ENCODE measurements at regions not wholly inside any gene's neighbourhood (a gene's known extent, or its start where the extent isn't known, plus 50 kb on each side); places are given as distances from the start of the nearest gene placed in this dataset.

DNA sequence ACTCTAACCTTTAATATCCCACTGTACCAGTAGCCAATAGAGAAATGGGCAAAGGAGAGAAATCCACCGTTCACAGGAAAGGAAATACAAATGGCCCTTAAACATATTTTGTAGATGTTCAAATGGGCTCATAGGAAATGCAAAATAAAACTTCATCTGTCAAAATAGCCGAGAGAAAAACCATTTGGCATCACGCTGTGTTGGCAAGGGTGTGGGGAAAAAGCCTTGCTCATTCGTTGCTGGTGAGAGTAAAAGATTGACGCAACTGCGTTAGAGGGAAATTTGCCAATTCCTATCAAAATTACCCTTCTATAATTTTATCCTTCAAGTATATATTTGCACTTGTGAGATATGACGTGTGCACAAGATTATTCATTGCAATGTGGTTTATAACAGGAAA lies 131.9 kb downstream of the EIF4E start:
- BruUV-seq (replicated peaks), result no TSS peak
- Histone ChIP-seq H2AFZ (ENCODE audit: low read length) (no peak overlapping the region), H3K27ac (ENCODE audit: low read depth, low read length, poor library complexity, severe bottlenecking) (no peak overlapping the region), H3K79me2 (ENCODE audit: insufficient read depth, low read depth, low read length) (no peaks in the 10 kb centered on the region), H3K9me2 (ENCODE audit: insufficient read depth, low read length) (no peaks in the 10 kb centered on the region), H3K4me1 (ENCODE audit: insufficient read depth, low read length, poor library complexity, severe bottlenecking) (no peaks in the 10 kb centered on the region), H3K4me3 (ENCODE audit: low read depth, low read length, poor library complexity, severe bottlenecking) (no peak overlapping the region), H3K36me3 (ENCODE audit: insufficient read depth, low read length) (no peaks in the 10 kb centered on the region), H3K4me2 (ENCODE audit: low read length) (no peak overlapping the region), H3K9me3 (ENCODE audit: low read length) (no peaks in the 10 kb centered on the region), H4K20me1 (ENCODE audit: insufficient read depth, low read length) (no peaks in the 10 kb centered on the region)
- CTCF ChIA-PET (ENCODE audit: unreplicated experiment), result no interaction called here
- TF ChIP-seq EZH2phosphoT487 (IDR thresholded peaks at IDR 0.05; ENCODE audit: borderline replicate concordance, low read depth, low read length), result no peak
- TF ChIP-seq, protein P1, sequence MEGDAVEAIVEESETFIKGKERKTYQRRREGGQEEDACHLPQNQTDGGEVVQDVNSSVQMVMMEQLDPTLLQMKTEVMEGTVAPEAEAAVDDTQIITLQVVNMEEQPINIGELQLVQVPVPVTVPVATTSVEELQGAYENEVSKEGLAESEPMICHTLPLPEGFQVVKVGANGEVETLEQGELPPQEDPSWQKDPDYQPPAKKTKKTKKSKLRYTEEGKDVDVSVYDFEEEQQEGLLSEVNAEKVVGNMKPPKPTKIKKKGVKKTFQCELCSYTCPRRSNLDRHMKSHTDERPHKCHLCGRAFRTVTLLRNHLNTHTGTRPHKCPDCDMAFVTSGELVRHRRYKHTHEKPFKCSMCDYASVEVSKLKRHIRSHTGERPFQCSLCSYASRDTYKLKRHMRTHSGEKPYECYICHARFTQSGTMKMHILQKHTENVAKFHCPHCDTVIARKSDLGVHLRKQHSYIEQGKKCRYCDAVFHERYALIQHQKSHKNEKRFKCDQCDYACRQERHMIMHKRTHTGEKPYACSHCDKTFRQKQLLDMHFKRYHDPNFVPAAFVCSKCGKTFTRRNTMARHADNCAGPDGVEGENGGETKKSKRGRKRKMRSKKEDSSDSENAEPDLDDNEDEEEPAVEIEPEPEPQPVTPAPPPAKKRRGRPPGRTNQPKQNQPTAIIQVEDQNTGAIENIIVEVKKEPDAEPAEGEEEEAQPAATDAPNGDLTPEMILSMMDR (conservative IDR thresholded peaks at IDR 0.05; ENCODE audit: low read length), result no peak
- intact Hi-C loops (cut with micrococcal nuclease; ENCODE audit: unreplicated experiment), result no loop called here
- POLR2A ChIA-PET, result no interaction called here
- no peak for DNase-seq (ENCODE audit: low spot score)

DNA sequence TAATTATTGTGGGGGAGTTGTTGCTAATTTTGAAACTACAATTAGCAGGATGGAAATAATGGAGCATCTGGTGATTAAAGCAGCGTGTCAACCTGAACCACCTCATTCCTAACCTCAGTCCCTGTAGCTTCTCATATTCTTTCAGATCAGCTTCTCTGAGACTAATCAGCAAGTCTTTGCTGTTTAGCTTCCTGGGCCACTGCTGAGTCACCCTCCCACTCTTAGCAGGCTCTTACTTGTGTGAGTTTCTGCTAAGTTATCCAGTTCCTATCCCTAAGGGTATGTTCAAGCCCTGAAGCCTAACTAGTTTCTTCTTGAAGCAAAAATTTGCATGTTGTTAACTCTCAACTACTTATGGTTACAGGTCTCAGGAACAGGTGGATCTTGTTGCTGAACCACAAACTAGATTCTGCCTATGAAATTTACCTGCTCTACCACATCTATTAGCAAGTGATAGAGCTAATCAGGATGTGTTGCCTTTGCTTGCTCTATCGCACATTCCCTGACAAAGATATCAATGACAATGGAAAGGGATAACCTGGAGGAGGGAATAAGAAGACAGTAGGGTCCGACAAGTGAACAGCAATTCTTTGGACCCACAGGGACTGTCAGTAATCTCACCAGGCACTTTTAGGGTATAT lies 134.2 kb downstream of the EIF4E start:
- H3K9me2 ChIP-seq (ENCODE audit: insufficient read depth, low read length), result no peaks in the 10 kb centered on the region
- H3K36me3 ChIP-seq (ENCODE audit: insufficient read depth, low read length), result no peaks in the 10 kb centered on the region
- H3K4me2 ChIP-seq (ENCODE audit: low read length), result no peak overlapping the region
- no peak overlapping the region for H3K27ac ChIP-seq (ENCODE audit: low read depth, low read length, poor library complexity, severe bottlenecking)
- H4K20me1 ChIP-seq (ENCODE audit: insufficient read depth, low read length), result no peaks in the 10 kb centered on the region
- CTCF ChIA-PET (ENCODE audit: unreplicated experiment), result no interaction called here
- no peak overlapping the region for H3K4me3 ChIP-seq (ENCODE audit: low read depth, low read length, poor library complexity, severe bottlenecking)
- intact Hi-C loops (cut with micrococcal nuclease; ENCODE audit: unreplicated experiment), result no loop called here
- no peaks in the 10 kb centered on the region for H3K9me3 ChIP-seq (ENCODE audit: low read length)
- BruUV-seq (replicated peaks), result no TSS peak
- POLR2A ChIA-PET, result no interaction called here
- H3K4me1 ChIP-seq (ENCODE audit: insufficient read depth, low read length, poor library complexity, severe bottlenecking), result no peaks in the 10 kb centered on the region
- H2AFZ ChIP-seq (ENCODE audit: low read length), result no peak overlapping the region
- no peak for DNase-seq (ENCODE audit: low spot score)
- no peaks in the 10 kb centered on the region for H3K79me2 ChIP-seq (ENCODE audit: insufficient read depth, low read depth, low read length)
- no peak for TF ChIP-seq EZH2phosphoT487 (IDR thresholded peaks at IDR 0.05; ENCODE audit: borderline replicate concordance, low read depth, low read length)
- TF ChIP-seq, protein P1 (conservative IDR thresholded peaks at IDR 0.05; ENCODE audit: low read length), result no peak

DNA sequence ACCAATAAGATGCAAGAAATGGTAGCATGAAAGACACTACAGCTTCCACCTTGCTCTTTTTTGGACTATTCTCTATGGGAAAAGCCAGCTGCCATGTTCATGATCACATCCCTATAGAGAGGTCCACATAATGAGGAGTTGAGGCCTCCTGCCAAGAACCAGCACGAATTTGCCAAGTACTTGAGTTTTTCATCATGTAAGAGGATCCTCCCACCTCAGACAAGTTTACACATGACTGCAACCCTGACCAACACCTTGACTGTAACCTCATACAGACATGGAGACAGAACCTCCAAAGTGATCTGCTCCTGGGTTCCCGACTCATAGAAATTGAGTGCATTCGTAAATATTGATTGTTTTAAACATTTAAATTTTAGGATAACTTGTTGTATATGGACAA lies 135.2 kb upstream of the TSPAN5 start:
- Histone ChIP-seq H3K9me2 (ENCODE audit: insufficient read depth, low read length) (no peaks in the 10 kb centered on the region), H2AFZ (ENCODE audit: low read length) (no peak overlapping the region), H3K79me2 (ENCODE audit: insufficient read depth, low read depth, low read length) (no peaks in the 10 kb centered on the region), H3K27ac (ENCODE audit: low read depth, low read length, poor library complexity, severe bottlenecking) (no peak overlapping the region), H3K4me2 (ENCODE audit: low read length) (no peak overlapping the region), H3K4me1 (ENCODE audit: insufficient read depth, low read length, poor library complexity, severe bottlenecking) (no peaks in the 10 kb centered on the region), H4K20me1 (ENCODE audit: insufficient read depth, low read length) (no peaks in the 10 kb centered on the region), H3K4me3 (ENCODE audit: low read depth, low read length, poor library complexity, severe bottlenecking) (no peak overlapping the region), H3K9me3 (ENCODE audit: low read length) (no peaks in the 10 kb centered on the region), H3K36me3 (ENCODE audit: insufficient read depth, low read length) (no peaks in the 10 kb centered on the region)
- TF ChIP-seq, protein P1 (conservative IDR thresholded peaks at IDR 0.05; ENCODE audit: low read length), result no peak
- TF ChIP-seq EZH2phosphoT487 (IDR thresholded peaks at IDR 0.05; ENCODE audit: borderline replicate concordance, low read depth, low read length), result no peak
- ChIA-PET POLR2A (interaction anchor here (0.5 kb wide), 1 partner anchor 103 kb away, joined by 3 read pairs; no protein-coding TSS in a partner anchor), CTCF (ENCODE audit: unreplicated experiment) (no interaction called here)
- intact Hi-C loops (cut with micrococcal nuclease; ENCODE audit: unreplicated experiment), result no loop called here
- DNase-seq (ENCODE audit: low spot score), result no peak
- BruUV-seq (replicated peaks), result no TSS peak
